GM23338 (cell line): ENCODE measurements at regions not wholly inside any gene's neighbourhood (a gene's known extent, or its start where the extent isn't known, plus 50 kb on each side); places are given as distances from the start of the nearest gene placed in this dataset.

Experiments
- EZH2 ChIP-seq: fragments of 200-600 bp; sonication (generic); IDR thresholded peaks from one replicate; pipeline ENCODE4 v1.8.0; 2017; ENCODE audit warnings: antibody characterized with exemption, mild to moderate bottlenecking, low read depth; ENCODE audit not compliant: unreplicated experiment
- EZH2phosphoT487 ChIP-seq: fragments of 200-600 bp; sonication (generic); IDR thresholded peaks from one replicate; pipeline ENCODE4 v1.8.1; 2018; ENCODE audit warnings: antibody characterized with exemption; ENCODE audit not compliant: unreplicated experiment
- POLR2AphosphoS5 ChIP-seq: IDR thresholded peaks from 2 replicates; pipeline ENCODE4 v1.6.1; 2016; ENCODE audit warnings: antibody characterized with exemption, low read depth
- STAT1 ChIP-seq: IDR thresholded peaks from one replicate; pipeline ENCODE4 v1.6.1; 2016; ENCODE audit warnings: antibody characterized with exemption; ENCODE audit not compliant: unreplicated experiment
- TF ChIP-seq, protein P1 (sequence below), 2 experiments: fragments of 200-600 bp in 1 of 2; sonication (generic) in 1 of 2; conservative IDR thresholded peaks; 2 replicates each; pipeline versions ENCODE4 v1.5.1 to v1.6.1; 2016 to 2017; ENCODE audit warnings: antibody characterized with exemption in 2 of 2, low read depth in 2 of 2, mild to moderate bottlenecking in 2 of 2, moderate library complexity in 1 of 2
- TF ChIP-seq, protein P2 (sequence below): IDR thresholded peaks from one replicate; pipeline ENCODE4 v1.6.1; 2018; ENCODE audit warnings: antibody characterized with exemption; ENCODE audit not compliant: unreplicated experiment

DNA sequence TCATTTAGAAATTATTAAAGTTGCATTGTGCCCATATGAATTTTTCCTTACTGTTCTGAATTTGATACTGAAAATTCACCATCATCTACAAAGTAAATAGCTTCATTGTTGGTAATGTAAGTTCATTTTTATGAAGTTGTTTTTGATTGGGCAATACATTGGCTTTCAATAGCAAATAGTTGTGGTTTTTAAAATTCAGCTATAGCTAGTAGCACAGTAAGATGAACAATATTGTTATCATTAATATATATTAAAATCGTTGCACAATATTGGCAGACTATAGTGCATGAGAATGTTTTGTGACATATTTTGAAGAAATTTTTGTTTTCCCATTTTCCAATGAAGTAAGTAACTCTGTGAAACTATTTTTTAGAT, 575.0 kb downstream of the PRKD1 start:
- TF ChIP-seq POLR2AphosphoS5, result no peak
- TF ChIP-seq, protein P1, sequence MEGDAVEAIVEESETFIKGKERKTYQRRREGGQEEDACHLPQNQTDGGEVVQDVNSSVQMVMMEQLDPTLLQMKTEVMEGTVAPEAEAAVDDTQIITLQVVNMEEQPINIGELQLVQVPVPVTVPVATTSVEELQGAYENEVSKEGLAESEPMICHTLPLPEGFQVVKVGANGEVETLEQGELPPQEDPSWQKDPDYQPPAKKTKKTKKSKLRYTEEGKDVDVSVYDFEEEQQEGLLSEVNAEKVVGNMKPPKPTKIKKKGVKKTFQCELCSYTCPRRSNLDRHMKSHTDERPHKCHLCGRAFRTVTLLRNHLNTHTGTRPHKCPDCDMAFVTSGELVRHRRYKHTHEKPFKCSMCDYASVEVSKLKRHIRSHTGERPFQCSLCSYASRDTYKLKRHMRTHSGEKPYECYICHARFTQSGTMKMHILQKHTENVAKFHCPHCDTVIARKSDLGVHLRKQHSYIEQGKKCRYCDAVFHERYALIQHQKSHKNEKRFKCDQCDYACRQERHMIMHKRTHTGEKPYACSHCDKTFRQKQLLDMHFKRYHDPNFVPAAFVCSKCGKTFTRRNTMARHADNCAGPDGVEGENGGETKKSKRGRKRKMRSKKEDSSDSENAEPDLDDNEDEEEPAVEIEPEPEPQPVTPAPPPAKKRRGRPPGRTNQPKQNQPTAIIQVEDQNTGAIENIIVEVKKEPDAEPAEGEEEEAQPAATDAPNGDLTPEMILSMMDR (conservative IDR thresholded peaks at IDR 0.05; ENCODE audit: low read depth in 2 of 2), result no peak
- no peak for TF ChIP-seq EZH2phosphoT487
- no peak for TF ChIP-seq EZH2
- TF ChIP-seq, protein P2, sequence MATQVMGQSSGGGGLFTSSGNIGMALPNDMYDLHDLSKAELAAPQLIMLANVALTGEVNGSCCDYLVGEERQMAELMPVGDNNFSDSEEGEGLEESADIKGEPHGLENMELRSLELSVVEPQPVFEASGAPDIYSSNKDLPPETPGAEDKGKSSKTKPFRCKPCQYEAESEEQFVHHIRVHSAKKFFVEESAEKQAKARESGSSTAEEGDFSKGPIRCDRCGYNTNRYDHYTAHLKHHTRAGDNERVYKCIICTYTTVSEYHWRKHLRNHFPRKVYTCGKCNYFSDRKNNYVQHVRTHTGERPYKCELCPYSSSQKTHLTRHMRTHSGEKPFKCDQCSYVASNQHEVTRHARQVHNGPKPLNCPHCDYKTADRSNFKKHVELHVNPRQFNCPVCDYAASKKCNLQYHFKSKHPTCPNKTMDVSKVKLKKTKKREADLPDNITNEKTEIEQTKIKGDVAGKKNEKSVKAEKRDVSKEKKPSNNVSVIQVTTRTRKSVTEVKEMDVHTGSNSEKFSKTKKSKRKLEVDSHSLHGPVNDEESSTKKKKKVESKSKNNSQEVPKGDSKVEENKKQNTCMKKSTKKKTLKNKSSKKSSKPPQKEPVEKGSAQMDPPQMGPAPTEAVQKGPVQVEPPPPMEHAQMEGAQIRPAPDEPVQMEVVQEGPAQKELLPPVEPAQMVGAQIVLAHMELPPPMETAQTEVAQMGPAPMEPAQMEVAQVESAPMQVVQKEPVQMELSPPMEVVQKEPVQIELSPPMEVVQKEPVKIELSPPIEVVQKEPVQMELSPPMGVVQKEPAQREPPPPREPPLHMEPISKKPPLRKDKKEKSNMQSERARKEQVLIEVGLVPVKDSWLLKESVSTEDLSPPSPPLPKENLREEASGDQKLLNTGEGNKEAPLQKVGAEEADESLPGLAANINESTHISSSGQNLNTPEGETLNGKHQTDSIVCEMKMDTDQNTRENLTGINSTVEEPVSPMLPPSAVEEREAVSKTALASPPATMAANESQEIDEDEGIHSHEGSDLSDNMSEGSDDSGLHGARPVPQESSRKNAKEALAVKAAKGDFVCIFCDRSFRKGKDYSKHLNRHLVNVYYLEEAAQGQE, result no peak
- no peak for TF ChIP-seq STAT1
